ENCODE measurements at regions not wholly inside any gene's neighbourhood (a gene's known extent, or its start where the extent isn't known, plus 50 kb on each side); places are given as distances from the start of the nearest gene placed in this dataset.
"Not testable (repeated sequence)": the region's sequence is repeated elsewhere in the genome, so short reads cannot be mapped to it uniquely, and the experiment has no call there.

DNA sequence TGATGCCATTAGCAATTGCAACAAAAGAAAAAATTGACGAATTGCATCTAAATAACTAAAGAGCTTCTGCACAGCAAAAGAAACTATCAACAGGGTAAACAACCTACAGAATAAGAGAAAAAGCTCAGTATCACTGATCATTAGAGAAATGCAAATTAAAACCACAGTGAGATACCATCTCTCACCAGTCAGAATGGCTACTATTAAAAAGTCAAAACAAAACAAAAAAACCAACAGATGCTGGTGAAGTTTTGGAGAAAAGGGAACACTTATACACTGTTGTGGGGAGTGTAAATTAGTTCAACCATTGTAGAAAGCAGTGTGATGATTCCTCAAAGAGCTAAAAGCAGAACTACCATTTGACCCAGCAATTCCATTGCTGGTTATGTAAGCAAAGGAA lies 155.1 kb upstream of the GHR start:
- not testable (repeated sequence) for TF ChIP-seq POLR2A, POLR2AphosphoS5, TAF1, POU2F2, SPI1 (IDR thresholded peaks at IDR 0.05; ENCODE audit: low read depth, low read length)

Measured in GM12891 (cell line).